ENCODE measurements at regions not wholly inside any gene's neighbourhood (a gene's known extent, or its start where the extent isn't known, plus 50 kb on each side); places are given as distances from the start of the nearest gene placed in this dataset.

GRCh38 chr20:12591949-12592470, 416.8 kb upstream of the SPTLC3 start:
- intact Hi-C loops (cut with DNase I; ENCODE audit: low total_unique reads), result no loop called here
- H3K9me3 ChIP-seq, result peaks cover 0 to 14% (median 4%) of the 10 kb centered on the region in 8 donors
- H3K4me1 ChIP-seq, result no peaks in the 10 kb centered on the region
- 26 to 67% (median 45%) methylated on average over 1 of the region's 1 CpG for WGBS, 5 donors
- no peak overlapping the region for H3K4me3 ChIP-seq
- no peaks in the 10 kb centered on the region for H3K36me3 ChIP-seq
- DNase-seq, result no peak
- no peak for TF ChIP-seq POLR2A (IDR thresholded peaks at IDR 0.05)
- no peak for TF ChIP-seq POLR2AphosphoS5 (IDR thresholded peaks at IDR 0.05)
- TF ChIP-seq CTCF (IDR thresholded peaks at IDR 0.05 in 8 of 11, conservative IDR thresholded peaks at IDR 0.05 in 3 of 11), result no peak
- H3K27ac ChIP-seq, result no peak overlapping the region
- H3K27me3 ChIP-seq (replicated peaks in 1 of 7), result no peaks in the 10 kb centered on the region

GRCh38 chr20:12592756-12593155, 416.0 kb upstream of the SPTLC3 start:
- H3K4me3 ChIP-seq, result no peak overlapping the region
- intact Hi-C loops (cut with DNase I; ENCODE audit: low total_unique reads), result no loop called here

GRCh38 chr20:12593342-12593873, 415.4 kb upstream of the SPTLC3 start:
- no peaks in the 10 kb centered on the region for H3K4me1 ChIP-seq
- 68 to 86% (median 78%) methylated on average over 5 of the region's 5 CpGs for WGBS, 5 donors
- no peak for TF ChIP-seq CTCF (IDR thresholded peaks at IDR 0.05 in 8 of 11, conservative IDR thresholded peaks at IDR 0.05 in 3 of 11)
- no peak for TF ChIP-seq POLR2A (IDR thresholded peaks at IDR 0.05)
- no peak for TF ChIP-seq POLR2AphosphoS5 (IDR thresholded peaks at IDR 0.05)
- DNase-seq, result no peak
- no peaks in the 10 kb centered on the region for H3K27me3 ChIP-seq (replicated peaks in 1 of 7)
- no peak overlapping the region for H3K4me3 ChIP-seq
- peaks cover 0 to 14% (median 4%) of the 10 kb centered on the region in 8 donors for H3K9me3 ChIP-seq
- no peaks in the 10 kb centered on the region for H3K36me3 ChIP-seq
- no peak overlapping the region for H3K27ac ChIP-seq
- intact Hi-C loops (cut with DNase I; ENCODE audit: low total_unique reads), result no loop called here

More at GRCh38 chr20:12592756-12593155, 416.0 kb upstream of the SPTLC3 start:
- DNase-seq, result no peak
- no peaks in the 10 kb centered on the region for H3K36me3 ChIP-seq
- H3K9me3 ChIP-seq, result peaks cover 0 to 14% (median 4%) of the 10 kb centered on the region in 8 donors
- TF ChIP-seq POLR2AphosphoS5 (IDR thresholded peaks at IDR 0.05) (no peak), CTCF (IDR thresholded peaks at IDR 0.05 in 8 of 11, conservative IDR thresholded peaks at IDR 0.05 in 3 of 11) (no peak), POLR2A (IDR thresholded peaks at IDR 0.05) (no peak)
- H3K27ac ChIP-seq, result no peak overlapping the region
- WGBS, 5 donors, result 77 to 90% (median 85%) methylated on average over 4 of the region's 4 CpGs
- no peaks in the 10 kb centered on the region for H3K27me3 ChIP-seq (replicated peaks in 1 of 7)
- no peaks in the 10 kb centered on the region for H3K4me1 ChIP-seq

- H3K4me1 ChIP-seq, result no peaks in the 10 kb centered on the region
- intact Hi-C loops (cut with DNase I; ENCODE audit: low total_unique reads), result no loop called here
- no peaks in the 10 kb centered on the region for H3K36me3 ChIP-seq
- no peak overlapping the region for H3K4me3 ChIP-seq
- H3K27me3 ChIP-seq (replicated peaks in 1 of 7), result no peaks in the 10 kb centered on the region
- peaks cover 0 to 6% (median 0%) of the 10 kb centered on the region in 8 donors for H3K9me3 ChIP-seq
- WGBS, 5 donors, result 31 to 55% (median 37%) methylated on average over 2 of the region's 2 CpGs
- no peak for TF ChIP-seq CTCF (IDR thresholded peaks at IDR 0.05 in 8 of 11, conservative IDR thresholded peaks at IDR 0.05 in 3 of 11)
- TF ChIP-seq POLR2AphosphoS5 (IDR thresholded peaks at IDR 0.05), result no peak
- no peak for TF ChIP-seq POLR2A (IDR thresholded peaks at IDR 0.05)
- no peak overlapping the region for H3K27ac ChIP-seq
- DNase-seq, result no peak
These were observed 414.2 kb upstream of the SPTLC3 start for GRCh38 chr20:12594410-12595088.
